HepG2 (cell line): ENCODE measurements at regions not wholly inside any gene's neighbourhood (a gene's known extent, or its start where the extent isn't known, plus 50 kb on each side); places are given as distances from the start of the nearest gene placed in this dataset.

ENCODE experiments used
- AGO1 ChIP-seq: fragments of 200-400 bp; formaldehyde crosslinking; IDR thresholded peaks from 2 replicates; pipeline ENCODE4 v1.6.1; 2017; ENCODE audit warnings: mild to moderate bottlenecking, low read depth, low read length, moderate library complexity; ENCODE audit not compliant: poor library complexity, severe bottlenecking
- CTCF ChIP-seq: sonication (generic); formaldehyde crosslinking; IDR thresholded peaks from 2 replicates; pipeline ENCODE4 v1.5.0; 2020; ENCODE audit warnings: mild to moderate bottlenecking, missing genetic modification reagents, moderate library complexity
- EP300 ChIP-seq, 3 experiments: sonication (generic) in 1 of 3; formaldehyde crosslinking in 1 of 3; IDR thresholded peaks; 2 replicates each; pipeline versions ENCODE4 v1.5.1 to v1.6.1; 2011 to 2020; ENCODE audit warnings: low read depth in 2 of 3, low read length in 2 of 3, borderline replicate concordance in 1 of 3, improper control_type of control experiment in 1 of 3, mild to moderate bottlenecking in 1 of 3, missing genetic modification reagents in 1 of 3, moderate library complexity in 1 of 3
- EZH2 ChIP-seq: conservative IDR thresholded peaks from 2 replicates; pipeline ENCODE4 v1.6.1; 2012; ENCODE audit warnings: mild to moderate bottlenecking, low read depth, low read length, moderate library complexity
- KAT8 ChIP-seq: IDR thresholded peaks from 2 replicates; pipeline ENCODE4 v1.6.1; 2016; ENCODE audit warnings: missing genetic modification reagents, missing compliant biosample characterization
- MAFK ChIP-seq, 2 experiments: IDR thresholded peaks in 1 of 2; conservative IDR thresholded peaks in 1 of 2; 2 replicates each; pipeline ENCODE4 v1.6.1; 2011; ENCODE audit warnings: improper control_type of control experiment in 2 of 2, low read length in 2 of 2
- NFIC ChIP-seq: IDR thresholded peaks from 2 replicates; pipeline ENCODE4 v1.6.1; 2012; ENCODE audit warnings: mild to moderate bottlenecking, low read length, inconsistent platforms
- POLR2A ChIP-seq, 2 experiments: IDR thresholded peaks; 2 replicates each; pipeline ENCODE4 v1.6.1; 2011; ENCODE audit warnings: low read depth in 2 of 2, low read length in 2 of 2, mild to moderate bottlenecking in 1 of 2, moderate library complexity in 1 of 2; ENCODE audit not compliant: insufficient read depth in 1 of 2
- SIN3A ChIP-seq: IDR thresholded peaks from 2 replicates; pipeline ENCODE4 v1.6.1; 2011; ENCODE audit warnings: low read depth, mild to moderate bottlenecking, control low read depth, low read length, borderline replicate concordance
- TARDBP ChIP-seq: sonication (generic); formaldehyde crosslinking; IDR thresholded peaks from 2 replicates; pipeline ENCODE4 v1.8.0; 2022; ENCODE audit warnings: mild to moderate bottlenecking, missing genetic modification reagents
- ZNF280B ChIP-seq: sonication (generic); formaldehyde crosslinking; IDR thresholded peaks from 2 replicates; pipeline ENCODE4 v1.5.0; 2020; ENCODE audit warnings: missing genetic modification reagents, mild to moderate bottlenecking, borderline replicate concordance
- ZNF335 ChIP-seq: sonication (generic); formaldehyde crosslinking; IDR thresholded peaks from 2 replicates; pipeline ENCODE4 v1.4.0; 2020; ENCODE audit warnings: missing genetic modification reagents
- ZNF496 ChIP-seq: sonication (generic); formaldehyde crosslinking; IDR thresholded peaks from 2 replicates; pipeline ENCODE4 v1.8.1; 2023; ENCODE audit warnings: mild to moderate bottlenecking, moderate library complexity, missing genetic modification reagents; ENCODE audit not compliant: insufficient replicate concordance
- ZNF776 ChIP-seq: sonication (generic); formaldehyde crosslinking; IDR thresholded peaks from 2 replicates; pipeline ENCODE4 v1.4.0; 2020; ENCODE audit warnings: mild to moderate bottlenecking, missing genetic modification reagents

GRCh38 chr7:12884033-12884432 is 196.6 kb downstream of the ARL4A start:
- TF ChIP-seq EP300 (IDR thresholded peaks at IDR 0.05; ENCODE audit: low read depth in 2 of 2, low read length in 2 of 2) (no peak), EP300 (CRISPR knock-in tag; IDR thresholded peaks at IDR 0.05; ENCODE audit: borderline replicate concordance) (no peak), KAT8 (CRISPR knock-in tag) (no peak), MAFK (conservative IDR thresholded peaks at IDR 0.05 in 1 of 2, IDR thresholded peaks at IDR 0.05 in 1 of 2; ENCODE audit: low read length in 2 of 2) (no peak), AGO1 (no peak), ZNF335 (CRISPR knock-in tag) (no peak), CTCF (CRISPR knock-in tag) (no peak), POLR2A (IDR thresholded peaks at IDR 0.05; ENCODE audit: insufficient read depth in 1 of 2, low read depth in 2 of 2, low read length in 2 of 2) (no peak), NFIC (no peak), TARDBP (CRISPR knock-in tag) (no peak), SIN3A (no peak), ZNF776 (no peak), ZNF280B (CRISPR knock-in tag) (no peak), EZH2 (no peak), ZNF496 (CRISPR knock-in tag) (no peak)
